Keratinocyte (primary cell): ENCODE measurements at regions not wholly inside any gene's neighbourhood (a gene's known extent, or its start where the extent isn't known, plus 50 kb on each side); places are given as distances from the start of the nearest gene placed in this dataset.

ENCODE experiments used
- DNase-seq: peaks from one replicate; pipeline ENCODE4 v3.0.0-alpha.2; 2011; ENCODE audit warnings: low read depth, missing footprints, low spot score
- FAIRE-seq: peaks from 2 replicates; lab custom pipeline; 2011; peaks lifted over from hg19 to GRCh38; lab: Jason Lieb, UNC
- H2AFZ ChIP-seq: 2 replicates; pipeline ENCODE4 v1.6.0; 2012; ENCODE audit warnings: low read length, control low read depth, inconsistent platforms; ENCODE audit not compliant: control insufficient read depth
- H3K27ac ChIP-seq: 2 replicates; pipeline ENCODE4 v1.5.1; 2011; ENCODE audit warnings: low read length; ENCODE audit not compliant: control insufficient read depth, insufficient read depth
- H3K27me3 ChIP-seq: 3 replicates; pipeline ENCODE4 v1.6.0; 2011; ENCODE audit warnings: low read length; ENCODE audit not compliant: control insufficient read depth, insufficient read depth; ENCODE audit errors: extremely low read depth
- H3K36me3 ChIP-seq, 2 experiments: 2 replicates in 1 of 2; 3 replicates in 1 of 2; pipeline ENCODE4 v1.5.1; 2011; ENCODE audit warnings: low read length in 2 of 2, mild to moderate bottlenecking in 1 of 2; ENCODE audit not compliant: control insufficient read depth in 2 of 2, insufficient read depth in 2 of 2; ENCODE audit errors: extremely low read depth in 1 of 2
- H3K4me1 ChIP-seq: 3 replicates; pipeline ENCODE4 v1.5.1; 2011; ENCODE audit warnings: low read length; ENCODE audit not compliant: control insufficient read depth, insufficient read depth; ENCODE audit errors: extremely low read depth
- H3K4me2 ChIP-seq: 3 replicates; pipeline ENCODE4 v1.6.0; 2011; ENCODE audit warnings: low read depth, low read length; ENCODE audit not compliant: control insufficient read depth, insufficient read depth; ENCODE audit errors: extremely low read depth
- H3K4me3 ChIP-seq, 3 experiments: fragments of 200-600 bp in 1 of 3; sonication (generic) in 1 of 3; 2 replicates in 2 of 3; 3 replicates in 1 of 3; pipeline ENCODE4 v1.5.1; 2011 to 2016; ENCODE audit warnings: low read length in 3 of 3, mild to moderate bottlenecking in 3 of 3, control low read depth in 2 of 3, inconsistent platforms in 1 of 3, low read depth in 1 of 3, mixed read lengths in 1 of 3, mixed run types in 1 of 3, moderate library complexity in 1 of 3; ENCODE audit not compliant: control insufficient read depth in 2 of 3, insufficient read depth in 2 of 3; ENCODE audit errors: extremely low read depth in 1 of 3
- H3K79me2 ChIP-seq: 2 replicates; pipeline ENCODE4 v1.6.0; 2012; ENCODE audit warnings: low read length; ENCODE audit not compliant: control insufficient read depth, insufficient read depth
- H3K9ac ChIP-seq: 3 replicates; pipeline ENCODE4 v1.6.0; 2011; ENCODE audit warnings: low read length; ENCODE audit not compliant: control insufficient read depth, insufficient read depth; ENCODE audit errors: extremely low read depth
- H3K9me1 ChIP-seq: 3 replicates; pipeline ENCODE4 v1.6.0; 2011; ENCODE audit warnings: low read length; ENCODE audit not compliant: control insufficient read depth, insufficient read depth; ENCODE audit errors: extremely low read depth
- H3K9me3 ChIP-seq: 2 replicates; pipeline ENCODE4 v1.5.1; 2012; ENCODE audit warnings: low read depth, low read length; ENCODE audit not compliant: control insufficient read depth
- H4K20me1 ChIP-seq: 3 replicates; pipeline ENCODE4 v1.6.0; 2011; ENCODE audit warnings: low read length; ENCODE audit not compliant: control insufficient read depth, insufficient read depth; ENCODE audit errors: extremely low read depth
- CTCF ChIP-seq, 3 experiments: IDR thresholded peaks in 1 of 3; conservative IDR thresholded peaks in 1 of 3; optimal IDR thresholded peaks in 1 of 3; 2 replicates in 2 of 3; 3 replicates in 1 of 3; pipeline versions ENCODE3 to v1.5.1; 2011; ENCODE audit warnings: low read length in 3 of 3, mild to moderate bottlenecking in 3 of 3, moderate library complexity in 2 of 3, control low read depth in 1 of 3, inconsistent platforms in 1 of 3; ENCODE audit not compliant: insufficient read depth in 2 of 3; ENCODE audit errors: extremely low read depth in 1 of 3
- EZH2 ChIP-seq: IDR thresholded peaks from one replicate; pipeline ENCODE4 v1.6.1; 2012; ENCODE audit warnings: inconsistent platforms, mild to moderate bottlenecking, low read length, moderate library complexity
- dilution Hi-C: fragments of 300-500 bp; cut with MboI; formaldehyde crosslinking; loops from one replicate; pipeline ENCODE4 v1.7.0; 2020; ENCODE audit warnings: low sequenced_read_pairs; ENCODE audit not compliant: extremely low pct_ligation_motif_present

GRCh38 chr4:28313729-28314713 lies 1453.4 kb downstream of the STIM2 start:
- DNase-seq (peak; percentile 5), FAIRE-seq (no peak)
- no peaks in the 10 kb centered on the region for H3K27me3 ChIP-seq
- no peaks in the 10 kb centered on the region for H3K9me1 ChIP-seq
- no peak overlapping the region for H3K9ac ChIP-seq
- no peaks in the 10 kb centered on the region for H3K36me3 ChIP-seq
- H3K4me2 ChIP-seq: no peak overlapping the region
- H3K27ac ChIP-seq: no peak overlapping the region
- no peak overlapping the region for H3K4me3 ChIP-seq
- H3K9me3 ChIP-seq: no peaks in the 10 kb centered on the region
- H3K4me1 ChIP-seq: no peaks in the 10 kb centered on the region
- TF ChIP-seq CTCF (optimal IDR thresholded peaks at IDR 0.05 in 1 of 3, IDR thresholded peaks at IDR 0.05 in 1 of 3, conservative IDR thresholded peaks at IDR 0.05 in 1 of 3; ENCODE audit: extremely low read depth in 1 of 3, insufficient read depth in 2 of 3, low read length in 3 of 3) (no peak), EZH2 (no peak)
- H4K20me1 ChIP-seq: no peaks in the 10 kb centered on the region
- dilution Hi-C loops: no loop called here
- no peaks in the 10 kb centered on the region for H3K79me2 ChIP-seq
- H2AFZ ChIP-seq: no peak overlapping the region

GRCh38 chr4:28317221-28317620 lies 1456.6 kb downstream of the STIM2 start:
- TF ChIP-seq EZH2 (no peak), CTCF (optimal IDR thresholded peaks at IDR 0.05 in 1 of 3, IDR thresholded peaks at IDR 0.05 in 1 of 3, conservative IDR thresholded peaks at IDR 0.05 in 1 of 3; ENCODE audit: extremely low read depth in 1 of 3, insufficient read depth in 2 of 3, low read length in 3 of 3) (no peak)
- H3K9ac ChIP-seq: no peak overlapping the region
- no peaks in the 10 kb centered on the region for H3K9me3 ChIP-seq
- H3K27me3 ChIP-seq: no peaks in the 10 kb centered on the region
- no peak for DNase-seq
- no peak overlapping the region for H3K4me3 ChIP-seq
- H4K20me1 ChIP-seq: no peaks in the 10 kb centered on the region
- dilution Hi-C loops: no loop called here
- no peak overlapping the region for H3K4me2 ChIP-seq
- no peaks in the 10 kb centered on the region for H3K79me2 ChIP-seq
- H3K36me3 ChIP-seq: no peaks in the 10 kb centered on the region
- no peak overlapping the region for H3K27ac ChIP-seq
- no peak for FAIRE-seq
- H3K4me1 ChIP-seq: no peaks in the 10 kb centered on the region
- no peak overlapping the region for H2AFZ ChIP-seq
- no peaks in the 10 kb centered on the region for H3K9me1 ChIP-seq
